ENCODE measurements at regions not wholly inside any gene's neighbourhood (a gene's known extent, or its start where the extent isn't known, plus 50 kb on each side); places are given as distances from the start of the nearest gene placed in this dataset.
"Not testable (repeated sequence)": the region's sequence is repeated elsewhere in the genome, so short reads cannot be mapped to it uniquely, and the experiment has no call there.

- H3K27me3 ChIP-seq (ENCODE audit: control insufficient read depth, insufficient read depth, low read length), result no peaks in the 10 kb centered on the region
- no peak overlapping the region for H3K4me3 ChIP-seq (ENCODE audit: low read length)
- no peaks in the 10 kb centered on the region for H3K36me3 ChIP-seq (ENCODE audit: insufficient read depth, low read length)
- peaks cover 13% of the 10 kb centered on the region for H3K9me3 ChIP-seq (replicated peaks; ENCODE audit: low read length)
- H3K4me2 ChIP-seq (ENCODE audit: low read length), result no peak overlapping the region
- H3K4me1 ChIP-seq (ENCODE audit: control insufficient read depth, insufficient read depth, low read length), result no peaks in the 10 kb centered on the region
- no peak overlapping the region for H3K9ac ChIP-seq (ENCODE audit: low read depth, low read length)
Measured at GRCh38 chr18:52236131-52236530, 103.9 kb upstream of the DCC start.

GRCh38 chr18:52237551-52237950, 102.4 kb upstream of the DCC start:
- H3K4me1 ChIP-seq (ENCODE audit: control insufficient read depth, insufficient read depth, low read length), result no peaks in the 10 kb centered on the region
- no peak overlapping the region for H3K9ac ChIP-seq (ENCODE audit: low read depth, low read length)

GRCh38 chr18:52242711-52243110, 97.3 kb upstream of the DCC start:
- Histone ChIP-seq H3K27me3 (ENCODE audit: control insufficient read depth, insufficient read depth, low read length) (no peaks in the 10 kb centered on the region), H3K9me3 (replicated peaks; ENCODE audit: low read length) (peaks cover under 1% of the 10 kb centered on the region), H3K4me3 (ENCODE audit: low read length) (no peak overlapping the region), H3K36me3 (ENCODE audit: insufficient read depth, low read length) (no peaks in the 10 kb centered on the region), H3K9ac (ENCODE audit: low read depth, low read length) (no peak overlapping the region), H3K4me2 (ENCODE audit: low read length) (no peak overlapping the region), H3K4me1 (ENCODE audit: control insufficient read depth, insufficient read depth, low read length) (no peaks in the 10 kb centered on the region)

More at GRCh38 chr18:52237551-52237950, 102.4 kb upstream of the DCC start:
- Histone ChIP-seq H3K9me3 (replicated peaks; ENCODE audit: low read length) (peaks cover 9% of the 10 kb centered on the region), H3K27me3 (ENCODE audit: control insufficient read depth, insufficient read depth, low read length) (no peaks in the 10 kb centered on the region), H3K4me2 (ENCODE audit: low read length) (no peak overlapping the region), H3K36me3 (ENCODE audit: insufficient read depth, low read length) (no peaks in the 10 kb centered on the region), H3K4me3 (ENCODE audit: low read length) (no peak overlapping the region)

- no peaks in the 10 kb centered on the region for H3K4me1 ChIP-seq (ENCODE audit: control insufficient read depth, insufficient read depth, low read length)
- H3K4me2 ChIP-seq (ENCODE audit: low read length), result no peak overlapping the region
- no peaks in the 10 kb centered on the region for H3K9me3 ChIP-seq (replicated peaks; ENCODE audit: low read length)
- H3K27me3 ChIP-seq (ENCODE audit: control insufficient read depth, insufficient read depth, low read length), result no peaks in the 10 kb centered on the region
- no peak overlapping the region for H3K4me3 ChIP-seq (ENCODE audit: low read length)
- no peaks in the 10 kb centered on the region for H3K36me3 ChIP-seq (ENCODE audit: insufficient read depth, low read length)
- H3K9ac ChIP-seq (ENCODE audit: low read depth, low read length), result no peak overlapping the region
Measured at GRCh38 chr18:52244658-52245057, 95.3 kb upstream of the DCC start.

- Histone ChIP-seq H3K36me3 (ENCODE audit: insufficient read depth, low read length) (no peaks in the 10 kb centered on the region), H3K9ac (ENCODE audit: low read depth, low read length) (no peak overlapping the region), H3K4me2 (ENCODE audit: low read length) (no peak overlapping the region), H3K4me3 (ENCODE audit: low read length) (no peak overlapping the region), H3K4me1 (ENCODE audit: control insufficient read depth, insufficient read depth, low read length) (no peaks in the 10 kb centered on the region), H3K27me3 (ENCODE audit: control insufficient read depth, insufficient read depth, low read length) (no peaks in the 10 kb centered on the region), H3K9me3 (replicated peaks; ENCODE audit: low read length) (peaks cover 8% of the 10 kb centered on the region)
Measured at GRCh38 chr18:52254367-52254766, 85.6 kb upstream of the DCC start.

- H3K36me3 ChIP-seq (ENCODE audit: insufficient read depth, low read length); H3K4me3 ChIP-seq (ENCODE audit: low read length); H3K4me2 ChIP-seq (ENCODE audit: low read length); H3K4me1 ChIP-seq (ENCODE audit: control insufficient read depth, insufficient read depth, low read length); H3K27me3 ChIP-seq (ENCODE audit: control insufficient read depth, insufficient read depth, low read length); H3K9ac ChIP-seq (ENCODE audit: low read depth, low read length): not testable (repeated sequence)
- peaks cover 11% of the 10 kb centered on the region for H3K9me3 ChIP-seq (replicated peaks; ENCODE audit: low read length)
Measured at GRCh38 chr18:52257417-52257816, 82.6 kb upstream of the DCC start.

GRCh38 chr18:52275817-52276216, 64.2 kb upstream of the DCC start:
- no peaks in the 10 kb centered on the region for H3K36me3 ChIP-seq (ENCODE audit: insufficient read depth, low read length)
- no peaks in the 10 kb centered on the region for H3K27me3 ChIP-seq (ENCODE audit: control insufficient read depth, insufficient read depth, low read length)
- H3K9me3 ChIP-seq (replicated peaks; ENCODE audit: low read length), result peaks cover 4% of the 10 kb centered on the region
- H3K4me1 ChIP-seq (ENCODE audit: control insufficient read depth, insufficient read depth, low read length), result no peaks in the 10 kb centered on the region
- H3K9ac ChIP-seq (ENCODE audit: low read depth, low read length), result no peak overlapping the region
- H3K4me3 ChIP-seq (ENCODE audit: low read length), result no peak overlapping the region
- H3K4me2 ChIP-seq (ENCODE audit: low read length), result no peak overlapping the region

- Histone ChIP-seq H3K4me3 (ENCODE audit: low read length) (no peak overlapping the region), H3K36me3 (ENCODE audit: insufficient read depth, low read length) (no peaks in the 10 kb centered on the region), H3K9me3 (replicated peaks; ENCODE audit: low read length) (peaks cover 4% of the 10 kb centered on the region), H3K4me1 (ENCODE audit: control insufficient read depth, insufficient read depth, low read length) (no peaks in the 10 kb centered on the region), H3K27me3 (ENCODE audit: control insufficient read depth, insufficient read depth, low read length) (no peaks in the 10 kb centered on the region), H3K4me2 (ENCODE audit: low read length) (no peak overlapping the region), H3K9ac (ENCODE audit: low read depth, low read length) (no peak overlapping the region)
Measured at GRCh38 chr18:52277785-52278184, 62.2 kb upstream of the DCC start.

GRCh38 chr18:52278191-52278590, 61.8 kb upstream of the DCC start:
- Histone ChIP-seq H3K36me3 (ENCODE audit: insufficient read depth, low read length) (no peaks in the 10 kb centered on the region), H3K9me3 (replicated peaks; ENCODE audit: low read length) (peaks cover 4% of the 10 kb centered on the region), H3K27me3 (ENCODE audit: control insufficient read depth, insufficient read depth, low read length) (no peaks in the 10 kb centered on the region), H3K4me3 (ENCODE audit: low read length) (no peak overlapping the region), H3K9ac (ENCODE audit: low read depth, low read length) (no peak overlapping the region), H3K4me2 (ENCODE audit: low read length) (no peak overlapping the region), H3K4me1 (ENCODE audit: control insufficient read depth, insufficient read depth, low read length) (no peaks in the 10 kb centered on the region)

GRCh38 chr18:52280702-52281101, 59.3 kb upstream of the DCC start:
- no peaks in the 10 kb centered on the region for H3K36me3 ChIP-seq (ENCODE audit: insufficient read depth, low read length)

GRCh38 chr18:52283927-52284326, 56.1 kb upstream of the DCC start:
- no peaks in the 10 kb centered on the region for H3K27me3 ChIP-seq (ENCODE audit: control insufficient read depth, insufficient read depth, low read length)
- H3K4me1 ChIP-seq (ENCODE audit: control insufficient read depth, insufficient read depth, low read length), result no peaks in the 10 kb centered on the region
- H3K4me3 ChIP-seq (ENCODE audit: low read length), result no peak overlapping the region
- H3K4me2 ChIP-seq (ENCODE audit: low read length), result no peak overlapping the region
- H3K9me3 ChIP-seq (replicated peaks; ENCODE audit: low read length), result no peaks in the 10 kb centered on the region
- H3K36me3 ChIP-seq (ENCODE audit: insufficient read depth, low read length), result no peaks in the 10 kb centered on the region
- no peak overlapping the region for H3K9ac ChIP-seq (ENCODE audit: low read depth, low read length)

More at GRCh38 chr18:52280702-52281101, 59.3 kb upstream of the DCC start:
- Histone ChIP-seq H3K4me2 (ENCODE audit: low read length) (no peak overlapping the region), H3K9me3 (replicated peaks; ENCODE audit: low read length) (no peaks in the 10 kb centered on the region), H3K27me3 (ENCODE audit: control insufficient read depth, insufficient read depth, low read length) (no peaks in the 10 kb centered on the region), H3K4me3 (ENCODE audit: low read length) (no peak overlapping the region), H3K4me1 (ENCODE audit: control insufficient read depth, insufficient read depth, low read length) (no peaks in the 10 kb centered on the region), H3K9ac (ENCODE audit: low read depth, low read length) (no peak overlapping the region)

- H3K4me2 ChIP-seq (ENCODE audit: low read length), result no peak overlapping the region
- H3K4me3 ChIP-seq (ENCODE audit: low read length), result no peak overlapping the region
- no peak overlapping the region for H3K9ac ChIP-seq (ENCODE audit: low read depth, low read length)
- H3K27me3 ChIP-seq (ENCODE audit: control insufficient read depth, insufficient read depth, low read length), result no peaks in the 10 kb centered on the region
- H3K4me1 ChIP-seq (ENCODE audit: control insufficient read depth, insufficient read depth, low read length), result no peaks in the 10 kb centered on the region
- H3K36me3 ChIP-seq (ENCODE audit: insufficient read depth, low read length), result no peaks in the 10 kb centered on the region
- no peaks in the 10 kb centered on the region for H3K9me3 ChIP-seq (replicated peaks; ENCODE audit: low read length)
Measured at GRCh38 chr18:52286675-52287074, 53.3 kb upstream of the DCC start.
